Ectodermal cell (in vitro differentiated cells): ENCODE measurements at regions not wholly inside any gene's neighbourhood (a gene's known extent, or its start where the extent isn't known, plus 50 kb on each side); places are given as distances from the start of the nearest gene placed in this dataset.

ENCODE experiments used
- H3K27ac ChIP-seq: 2 replicates; pipeline ENCODE4 v1.7.0; 2013; ENCODE audit warnings: mild to moderate bottlenecking, low read depth, low read length; ENCODE audit not compliant: insufficient read depth, poor library complexity, severe bottlenecking
- H3K27me3 ChIP-seq: 2 replicates; pipeline ENCODE4 v1.7.0; 2013; ENCODE audit warnings: mild to moderate bottlenecking, low read length; ENCODE audit not compliant: insufficient read depth, control insufficient read depth, poor library complexity, severe bottlenecking
- H3K36me3 ChIP-seq: one replicate; pipeline ENCODE4 v1.7.0; 2013; ENCODE audit warnings: low read length; ENCODE audit not compliant: control insufficient read depth, insufficient read depth
- H3K4me1 ChIP-seq: one replicate; pipeline ENCODE4 v1.7.0; 2013; ENCODE audit warnings: low read length; ENCODE audit not compliant: control insufficient read depth, insufficient read depth
- H3K4me3 ChIP-seq: 2 replicates; pipeline ENCODE4 v1.7.0; 2013; ENCODE audit warnings: low read depth, low read length, control low read depth; ENCODE audit not compliant: insufficient read depth
- H3K9me3 ChIP-seq: 2 replicates; pipeline ENCODE4 v1.7.0; 2013; ENCODE audit warnings: mild to moderate bottlenecking, low read length, moderate library complexity; ENCODE audit not compliant: control insufficient read depth
- WGBS, 2 experiments: methylation state at CpG; one replicate each; pipeline ENCODE4 v1.1.7; 2013; ENCODE audit warnings: missing lambda C conversion rate in 2 of 2; 5-methylcytosine and 5-hydroxymethylcytosine counted together

DNA sequence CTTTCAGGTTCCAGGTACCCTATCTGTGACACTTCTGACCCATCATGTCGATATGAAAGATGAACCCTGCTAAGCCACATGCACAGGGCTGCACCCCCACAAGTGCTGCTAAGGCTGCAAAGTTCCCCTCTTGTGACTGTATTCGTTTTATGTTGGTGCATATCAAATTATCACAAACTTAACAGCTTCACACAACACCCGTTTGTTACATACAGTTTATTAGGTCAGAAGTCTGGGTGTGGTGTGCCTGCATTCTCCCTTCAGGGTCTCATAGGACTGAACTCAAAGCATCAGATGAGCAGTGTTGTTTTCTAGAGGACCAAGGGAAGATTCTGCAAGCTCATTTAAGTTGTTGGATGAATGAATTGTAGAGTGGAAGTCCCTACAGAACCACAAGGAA is 199.4 kb downstream of the ANAPC1 start:
- WGBS, 2 experiments: 93 to 94% methylated on average over 3 of the region's 3 CpGs
- H3K4me1 ChIP-seq: no peaks in the 10 kb centered on the region
- H3K9me3 ChIP-seq: no peaks in the 10 kb centered on the region
- no peak overlapping the region for H3K4me3 ChIP-seq
- no peaks in the 10 kb centered on the region for H3K36me3 ChIP-seq
- H3K27ac ChIP-seq: no peak overlapping the region
- H3K27me3 ChIP-seq: no peaks in the 10 kb centered on the region

DNA sequence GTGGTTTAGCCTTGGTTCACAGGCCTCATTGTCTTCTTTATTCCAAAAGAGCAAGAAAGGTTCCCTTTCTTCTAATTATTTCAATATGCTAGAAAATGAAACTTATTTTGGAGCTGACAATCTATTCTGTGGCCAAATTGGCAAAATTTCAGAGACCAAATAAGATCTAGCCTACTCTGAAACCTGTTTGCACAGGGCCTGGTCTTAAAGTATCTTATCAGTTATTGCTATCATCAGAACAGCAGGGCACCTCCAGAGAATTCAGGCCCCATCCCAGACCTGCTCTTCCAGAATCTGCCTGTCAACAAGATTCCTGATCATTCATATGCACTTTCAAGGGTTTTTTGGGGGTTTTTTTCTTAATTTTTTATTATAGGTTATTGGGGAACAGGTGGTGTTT is 198.7 kb downstream of the ANAPC1 start:
- Histone ChIP-seq H3K36me3 (no peaks in the 10 kb centered on the region), H3K27ac (no peak overlapping the region), H3K4me1 (no peaks in the 10 kb centered on the region), H3K4me3 (no peak overlapping the region), H3K9me3 (no peaks in the 10 kb centered on the region), H3K27me3 (no peaks in the 10 kb centered on the region)

DNA sequence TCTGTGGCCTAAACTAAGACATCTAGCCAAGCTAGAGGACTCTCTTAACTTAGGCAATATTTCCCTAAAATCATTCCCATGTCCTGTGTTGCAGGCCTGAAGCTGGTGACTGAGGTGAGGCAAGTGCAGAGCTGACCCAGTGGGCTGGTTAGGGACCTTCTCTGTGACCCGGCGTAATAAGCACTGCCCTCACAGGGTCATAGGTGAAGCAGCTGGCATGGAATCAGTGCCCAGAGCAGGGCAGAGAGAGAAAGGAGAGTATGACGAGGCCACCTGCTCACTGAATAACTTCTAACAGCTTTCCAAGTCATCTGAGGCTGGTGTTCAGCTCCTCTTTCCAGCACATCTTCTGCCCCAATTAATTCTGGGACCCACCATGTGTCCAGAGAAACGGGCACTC is 197.0 kb downstream of the ANAPC1 start:
- Histone ChIP-seq H3K4me1 (no peaks in the 10 kb centered on the region), H3K36me3 (no peaks in the 10 kb centered on the region), H3K4me3 (no peak overlapping the region), H3K27ac (no peak overlapping the region), H3K9me3 (no peaks in the 10 kb centered on the region), H3K27me3 (no peaks in the 10 kb centered on the region)
- WGBS, 2 experiments: 88 to 89% methylated on average over 4 of the region's 4 CpGs

DNA sequence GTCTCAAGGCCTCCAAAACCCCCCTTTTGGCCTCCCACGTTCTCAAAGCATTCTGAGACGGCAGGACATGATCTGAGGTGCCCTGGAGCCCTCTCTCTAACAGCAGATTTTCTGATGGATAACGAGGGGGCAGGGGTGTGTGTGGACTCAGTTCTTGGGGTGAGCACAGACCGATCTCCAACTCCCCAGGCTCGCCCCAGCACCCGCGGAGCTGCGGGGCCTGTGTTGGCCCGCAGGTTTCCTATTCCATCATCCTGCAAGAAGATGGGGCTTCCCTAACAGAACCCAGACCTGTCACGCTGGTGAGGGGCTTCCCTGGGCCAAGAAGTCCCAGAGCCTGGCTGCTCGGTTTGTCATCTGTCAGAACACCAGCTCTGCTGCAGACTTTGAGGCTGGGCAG is 196.1 kb downstream of the ANAPC1 start:
- no peaks in the 10 kb centered on the region for H3K4me1 ChIP-seq
- WGBS, 2 experiments: 81 to 87% methylated on average over 11 of the region's 11 CpGs

DNA sequence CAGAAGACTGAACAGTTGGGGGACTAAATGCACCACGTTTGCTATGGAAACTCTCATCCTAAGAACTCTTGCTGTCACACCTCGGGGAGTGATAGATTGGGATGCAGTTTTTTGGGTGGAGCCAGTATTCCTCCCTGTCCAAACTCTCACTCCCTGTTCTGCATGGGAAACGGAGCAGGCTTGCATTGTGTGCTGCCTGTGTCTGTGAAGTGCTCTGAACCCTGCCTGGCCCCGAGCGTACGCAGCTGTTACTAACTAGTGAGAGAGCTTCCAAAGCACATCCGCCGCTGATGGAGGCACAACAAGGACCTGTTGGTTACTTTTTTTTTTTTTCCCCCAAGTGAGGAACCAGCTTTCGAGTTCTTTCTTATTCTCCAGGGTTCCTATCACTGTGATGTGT is 195.5 kb downstream of the ANAPC1 start:
- H3K36me3 ChIP-seq: no peaks in the 10 kb centered on the region
- H3K4me1 ChIP-seq: no peaks in the 10 kb centered on the region
- H3K27me3 ChIP-seq: no peaks in the 10 kb centered on the region
- no peak overlapping the region for H3K4me3 ChIP-seq
- no peak overlapping the region for H3K27ac ChIP-seq
- H3K9me3 ChIP-seq: no peaks in the 10 kb centered on the region
- WGBS, 2 experiments: 89 to 90% methylated on average over 9 of the region's 9 CpGs

More for the DNA sequence above, 196.1 kb downstream of the ANAPC1 start:
- Histone ChIP-seq H3K27me3 (no peaks in the 10 kb centered on the region), H3K9me3 (no peaks in the 10 kb centered on the region), H3K27ac (no peak overlapping the region), H3K36me3 (no peaks in the 10 kb centered on the region), H3K4me3 (no peak overlapping the region)

DNA sequence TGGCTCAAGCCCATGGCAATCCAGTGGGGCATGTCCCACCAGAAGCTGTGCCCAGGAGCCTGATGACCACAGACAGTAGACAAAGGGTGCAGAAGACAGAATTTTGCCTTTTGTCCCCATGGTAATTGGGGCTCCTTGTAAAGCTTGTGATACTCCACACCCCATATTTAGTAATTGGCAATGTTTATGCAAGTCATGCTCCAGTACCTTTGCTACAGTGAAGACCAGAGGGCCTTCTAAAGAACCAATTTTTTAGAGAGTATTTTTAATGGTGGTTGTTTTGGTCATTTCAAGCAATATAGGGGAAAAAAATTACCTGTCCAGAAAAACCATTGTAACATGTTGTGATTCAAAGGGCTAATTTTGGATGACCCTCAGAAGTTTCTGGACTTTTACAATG is 194.8 kb downstream of the ANAPC1 start:
- Histone ChIP-seq H3K9me3 (no peaks in the 10 kb centered on the region), H3K27me3 (no peaks in the 10 kb centered on the region), H3K4me3 (no peak overlapping the region), H3K27ac (no peak overlapping the region), H3K36me3 (no peaks in the 10 kb centered on the region), H3K4me1 (no peaks in the 10 kb centered on the region)

DNA sequence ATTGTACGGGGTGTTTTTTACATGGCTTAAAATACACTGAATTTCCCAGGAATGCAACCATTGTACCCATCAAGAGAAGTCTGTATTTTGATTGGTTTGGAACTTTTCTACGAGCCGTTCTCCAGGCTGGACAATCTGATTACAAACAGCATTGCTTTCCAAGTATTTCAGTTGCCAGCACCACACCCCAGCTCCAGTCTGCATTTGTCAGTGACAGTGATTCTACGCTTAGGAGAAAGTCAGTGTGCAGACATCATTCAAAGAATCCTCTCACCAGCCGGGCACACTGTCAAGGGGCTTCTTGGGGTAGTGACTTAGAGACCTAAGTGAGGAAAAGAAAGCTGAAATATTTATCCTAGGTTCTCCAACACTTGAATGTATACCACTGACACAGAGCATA is 194.1 kb downstream of the ANAPC1 start:
- Histone ChIP-seq H3K9me3 (no peaks in the 10 kb centered on the region), H3K4me1 (no peaks in the 10 kb centered on the region), H3K4me3 (no peak overlapping the region), H3K36me3 (no peaks in the 10 kb centered on the region), H3K27me3 (no peaks in the 10 kb centered on the region), H3K27ac (no peak overlapping the region)
- WGBS, 2 experiments: 89 to 98% methylated on average over 5 of the region's 5 CpGs

DNA sequence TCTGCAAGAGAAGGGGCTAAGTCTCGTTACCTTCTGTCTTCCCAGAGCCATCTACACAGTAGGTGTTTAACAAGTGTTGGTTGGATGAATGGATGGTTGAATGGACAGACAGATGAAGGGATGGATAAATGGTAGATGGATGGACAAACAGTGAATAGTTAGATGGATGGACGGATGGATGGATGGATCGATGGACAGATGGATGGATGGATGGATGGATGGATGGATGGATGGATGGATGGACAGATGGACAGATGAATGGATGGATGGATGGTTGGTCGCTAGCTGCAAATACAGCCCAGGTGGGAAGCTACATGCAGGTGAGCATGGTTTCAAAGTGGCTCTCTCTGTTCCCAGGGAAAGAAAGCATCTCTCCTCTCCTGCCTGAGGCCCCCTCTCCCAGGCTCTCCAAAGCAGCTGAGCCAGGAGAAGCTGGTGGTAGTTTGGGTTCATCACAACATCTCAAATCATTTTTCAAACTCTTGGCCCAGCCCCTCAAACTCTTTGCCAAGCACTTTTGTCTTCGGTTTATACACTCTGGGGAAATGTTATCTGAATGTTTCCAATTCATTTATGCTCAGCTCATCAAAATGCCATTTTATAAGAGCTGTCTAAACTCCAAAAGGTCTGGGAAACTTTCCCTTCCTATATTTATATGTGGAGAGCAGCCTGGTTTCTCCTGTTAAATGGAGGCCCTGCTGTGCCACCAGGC is 192.7 kb downstream of the ANAPC1 start:
- H3K36me3 ChIP-seq: no peaks in the 10 kb centered on the region
- H3K4me1 ChIP-seq: no peaks in the 10 kb centered on the region
- WGBS, 2 experiments: 91 to 97% methylated on average over 5 of the region's 5 CpGs
- no peaks in the 10 kb centered on the region for H3K9me3 ChIP-seq
- H3K4me3 ChIP-seq: no peak overlapping the region
- H3K27ac ChIP-seq: no peak overlapping the region
- H3K27me3 ChIP-seq: no peaks in the 10 kb centered on the region

DNA sequence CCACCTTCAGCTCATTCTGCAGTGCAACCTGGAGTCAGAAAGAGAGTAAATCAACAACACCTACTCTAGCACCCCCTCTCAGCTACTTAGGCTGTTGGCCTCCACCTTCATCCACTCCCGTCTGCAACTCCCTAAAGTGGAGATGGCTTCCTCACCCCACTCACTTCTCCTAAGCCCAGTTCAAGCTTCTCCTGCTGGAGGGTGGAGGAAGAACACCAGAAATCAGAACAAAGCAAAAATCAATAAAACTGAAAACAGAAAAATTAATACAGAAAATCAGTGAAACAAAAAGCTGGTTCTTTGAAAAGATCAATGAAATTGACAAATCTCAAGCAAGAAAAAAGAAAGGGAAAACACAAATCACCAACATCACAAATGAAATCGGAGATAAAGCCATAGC is 191.7 kb downstream of the ANAPC1 start:
- Histone ChIP-seq H3K27me3 (no peaks in the 10 kb centered on the region), H3K4me1 (no peaks in the 10 kb centered on the region), H3K9me3 (no peaks in the 10 kb centered on the region), H3K27ac (no peak overlapping the region), H3K36me3 (no peaks in the 10 kb centered on the region), H3K4me3 (no peak overlapping the region)
- 88 to 91% methylated on average over 2 of the region's 2 CpGs for WGBS, 2 experiments

DNA sequence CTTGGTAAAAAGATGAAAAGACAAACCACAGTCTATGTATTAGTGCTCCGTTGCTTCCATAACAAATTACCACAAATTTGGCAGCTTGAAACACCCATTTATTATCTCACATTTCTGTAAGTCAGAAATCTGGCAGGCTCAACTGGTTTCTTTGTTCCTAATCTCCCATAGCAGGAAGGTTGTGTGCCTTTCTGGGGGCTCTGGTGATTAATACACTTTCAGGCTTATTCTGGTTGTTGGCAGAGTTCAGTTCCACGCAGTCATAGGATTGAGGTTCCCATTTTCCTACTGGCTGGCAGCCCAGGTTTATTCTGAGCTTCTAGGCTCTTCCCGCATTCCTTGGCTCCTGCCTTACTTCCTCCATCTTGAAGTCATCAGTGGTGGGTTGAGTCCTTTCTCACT is 189.3 kb downstream of the ANAPC1 start:
- H3K4me1 ChIP-seq: no peaks in the 10 kb centered on the region
- no peak overlapping the region for H3K27ac ChIP-seq
- H3K36me3 ChIP-seq: no peaks in the 10 kb centered on the region
- H3K9me3 ChIP-seq: no peaks in the 10 kb centered on the region
- WGBS, 2 experiments: 98 to 99% methylated on average over 3 of the region's 3 CpGs
- H3K27me3 ChIP-seq: no peaks in the 10 kb centered on the region
- no peak overlapping the region for H3K4me3 ChIP-seq
